Lower lobe of right lung (tissue), 2 donors: ENCODE measurements at regions not wholly inside any gene's neighbourhood (a gene's known extent, or its start where the extent isn't known, plus 50 kb on each side); places are given as distances from the start of the nearest gene placed in this dataset.

ENCODE experiments used
- ATAC-seq, 2 donors: fragments of 200-7000 bp; cut with Tn5 transposase; one replicate each; pipeline ENCODE4 v1.9.1; 2020 to 2022; ENCODE audit warnings: mild to moderate bottlenecking in 2 of 2, moderate library complexity in 2 of 2
- DNase-seq: peaks from one replicate; pipeline ENCODE4 v3.0.0-alpha.2; 2020
- H3K27ac ChIP-seq: fragments of 200-600 bp; one replicate; pipeline ENCODE4 v1.8.0; 2022
- H3K27me3 ChIP-seq: fragments of 200-600 bp; one replicate; pipeline ENCODE4 v1.8.0; 2022; ENCODE audit warnings: low read depth
- H3K36me3 ChIP-seq: fragments of 200-600 bp; one replicate; pipeline ENCODE4 v1.8.0; 2022; ENCODE audit warnings: mild to moderate bottlenecking
- H3K4me1 ChIP-seq: fragments of 200-600 bp; one replicate; pipeline ENCODE4 v1.8.0; 2022
- H3K4me3 ChIP-seq: fragments of 200-600 bp; one replicate; pipeline ENCODE4 v1.8.0; 2022; ENCODE audit warnings: mild to moderate bottlenecking
- H3K9me3 ChIP-seq: fragments of 200-600 bp; one replicate; pipeline ENCODE4 v1.8.0; 2022
- CTCF ChIP-seq: fragments of 200-600 bp; IDR thresholded peaks from one replicate; pipeline ENCODE4 v1.8.0; 2022; ENCODE audit warnings: antibody characterized with exemption, mild to moderate bottlenecking
- intact Hi-C: fragments of 100-400 bp; cut with DNase I; formaldehyde crosslinking; loops from one replicate; pipeline ENCODE4 v1.11.0; 2022
- donor health status: DM: no; HTN: yes; CAD: no; lungs with severe emphysema.

GRCh38 chr1:79264975-79265818 lies 258.7 kb upstream of the ADGRL4 start:
- Histone ChIP-seq H3K27me3 (no peaks in the 10 kb centered on the region), H3K27ac (no peak overlapping the region), H3K4me3 (no peak overlapping the region), H3K36me3 (no peaks in the 10 kb centered on the region), H3K4me1 (no peaks in the 10 kb centered on the region), H3K9me3 (no peaks in the 10 kb centered on the region)
- no peak for TF ChIP-seq CTCF
- ATAC-seq (no peak), DNase-seq (no peak)
- intact Hi-C loops: no loop called here

DNA sequence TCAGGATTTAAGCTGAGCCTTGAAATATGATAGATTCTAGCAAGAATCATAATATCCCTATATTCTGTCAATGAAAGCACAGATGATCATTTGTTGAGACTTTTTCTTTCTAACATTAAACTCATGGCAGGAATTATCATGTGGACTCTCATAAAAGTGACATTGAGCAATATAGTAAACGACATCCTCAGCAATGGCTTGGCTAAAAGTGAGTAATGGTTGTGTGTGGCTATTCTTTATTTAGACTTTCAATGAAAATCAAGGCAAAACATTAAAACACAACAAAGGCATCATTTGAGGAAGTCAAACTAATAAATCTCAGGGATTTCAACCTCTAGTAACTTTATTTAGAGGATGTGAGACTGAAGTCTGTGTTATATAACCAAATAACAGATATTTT lies 257.8 kb upstream of the ADGRL4 start:
- Histone ChIP-seq H3K27me3 (no peaks in the 10 kb centered on the region), H3K9me3 (no peaks in the 10 kb centered on the region), H3K36me3 (no peaks in the 10 kb centered on the region), H3K4me3 (no peak overlapping the region), H3K4me1 (no peaks in the 10 kb centered on the region), H3K27ac (no peak overlapping the region)
- intact Hi-C loops: no loop called here
- no peak for ATAC-seq
- no peak for DNase-seq
- no peak for TF ChIP-seq CTCF

DNA sequence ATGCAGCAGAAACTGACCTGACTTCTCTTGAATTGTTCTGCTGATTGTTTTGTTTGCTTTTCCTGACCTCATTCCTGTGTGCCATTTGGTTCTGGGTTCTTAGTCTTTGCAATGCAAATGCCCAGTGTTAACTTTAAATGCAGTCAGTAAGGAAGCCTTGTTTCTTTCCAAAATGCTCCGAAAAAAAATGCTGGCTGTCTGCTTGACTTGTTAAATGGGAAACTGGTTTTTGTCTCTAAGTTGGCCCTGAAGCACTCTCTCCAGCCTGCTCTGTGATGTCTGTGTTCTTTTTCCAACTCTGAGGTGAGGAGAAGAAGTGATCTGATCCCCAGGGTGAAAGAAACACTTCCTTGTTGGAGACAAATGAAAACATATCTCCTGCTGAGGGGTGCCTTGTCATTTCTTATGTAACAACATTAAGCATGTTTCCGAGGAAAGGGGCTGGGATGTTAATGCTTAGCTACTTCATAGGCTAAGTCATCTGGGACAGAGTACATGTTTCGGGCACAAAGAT lies 256.3 kb upstream of the ADGRL4 start:
- DNase-seq (no peak), ATAC-seq (no peak)
- Histone ChIP-seq H3K27ac (no peak overlapping the region), H3K9me3 (no peaks in the 10 kb centered on the region), H3K27me3 (no peaks in the 10 kb centered on the region), H3K36me3 (no peaks in the 10 kb centered on the region), H3K4me1 (no peaks in the 10 kb centered on the region), H3K4me3 (no peak overlapping the region)
- no peak for TF ChIP-seq CTCF
- intact Hi-C loops: no loop called here

- H3K9me3 ChIP-seq: no peaks in the 10 kb centered on the region
- no peak overlapping the region for H3K27ac ChIP-seq
- no peaks in the 10 kb centered on the region for H3K27me3 ChIP-seq
- H3K36me3 ChIP-seq: no peaks in the 10 kb centered on the region
- no peaks in the 10 kb centered on the region for H3K4me1 ChIP-seq
- TF ChIP-seq CTCF: peak; percentile 29
- DNase-seq (no peak), ATAC-seq (no peak)
- no peak overlapping the region for H3K4me3 ChIP-seq
- intact Hi-C loops: no loop called here
These were observed 253.1 kb upstream of the ADGRL4 start for GRCh38 chr1:79259390-79260336.

GRCh38 chr1:79255421-79255820 lies 248.9 kb upstream of the ADGRL4 start:
- no peak for ATAC-seq
- Histone ChIP-seq H3K27me3 (no peaks in the 10 kb centered on the region), H3K27ac (no peak overlapping the region), H3K4me3 (no peak overlapping the region), H3K4me1 (no peaks in the 10 kb centered on the region), H3K9me3 (no peaks in the 10 kb centered on the region), H3K36me3 (no peaks in the 10 kb centered on the region)
- DNase-seq: no peak
- intact Hi-C loops: no loop called here
- no peak for TF ChIP-seq CTCF
